HEK293T (cell line): ENCODE measurements at regions not wholly inside any gene's neighbourhood (a gene's known extent, or its start where the extent isn't known, plus 50 kb on each side); places are given as distances from the start of the nearest gene placed in this dataset.

Experiments used
- BHLHE40 ChIP-seq: fragments of 450-650 bp; IDR thresholded peaks from 2 replicates; pipeline ENCODE4 v1.6.1; 2016; ENCODE audit warnings: mild to moderate bottlenecking, moderate library complexity, borderline replicate concordance
- FOXK2 ChIP-seq: fragments of 450-650 bp; IDR thresholded peaks from 2 replicates; pipeline ENCODE4 v1.6.1; 2016; ENCODE audit warnings: mild to moderate bottlenecking
- FOXM1 ChIP-seq: fragments of 450-650 bp; IDR thresholded peaks from 2 replicates; pipeline ENCODE4 v1.6.1; 2017; ENCODE audit warnings: mild to moderate bottlenecking, borderline replicate concordance
- HDGF ChIP-seq: fragments of 450-650 bp; IDR thresholded peaks from 2 replicates; pipeline ENCODE4 v1.6.1; 2017; ENCODE audit warnings: antibody characterized with exemption, borderline replicate concordance
- L3MBTL2 ChIP-seq: fragments of 450-650 bp; conservative IDR thresholded peaks from 2 replicates; pipeline ENCODE4 v1.6.1; 2016; ENCODE audit warnings: mild to moderate bottlenecking
- NFRKB ChIP-seq: fragments of 450-650 bp; IDR thresholded peaks from 2 replicates; pipeline ENCODE4 v1.6.1; 2016; ENCODE audit warnings: mild to moderate bottlenecking, moderate library complexity
- SP1 ChIP-seq: fragments of 450-650 bp; IDR thresholded peaks from 2 replicates; pipeline ENCODE4 v1.6.1; 2017
- TARDBP ChIP-seq: fragments of 450-650 bp; IDR thresholded peaks from 2 replicates; pipeline ENCODE4 v1.6.1; 2016
- ZNF384 ChIP-seq: fragments of 450-650 bp; IDR thresholded peaks from 2 replicates; pipeline ENCODE4 v1.6.1; 2016

DNA sequence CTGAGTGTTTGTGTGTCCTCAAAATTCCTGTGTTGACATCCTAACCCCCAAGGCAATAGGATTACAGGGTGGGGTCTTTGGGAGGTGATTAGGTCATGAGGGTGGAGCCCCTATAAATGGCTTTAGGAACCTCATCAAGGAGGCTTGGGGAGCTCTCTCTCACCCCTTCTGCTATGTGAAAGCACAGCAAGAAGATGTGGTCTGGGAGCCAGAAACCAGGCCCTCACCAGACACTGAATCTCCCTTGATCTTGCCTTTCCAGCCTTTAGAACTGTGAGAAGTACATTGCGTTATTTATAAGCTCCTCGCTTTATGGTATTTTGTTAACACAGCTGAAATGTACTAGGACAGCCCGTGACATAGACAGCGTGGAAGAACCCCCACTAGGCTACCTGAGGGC is 712.0 kb upstream of the SGCG start:
- no peak for TF ChIP-seq L3MBTL2
- no peak for TF ChIP-seq BHLHE40
- no peak for TF ChIP-seq NFRKB
- TF ChIP-seq FOXK2 = no peak
- no peak for TF ChIP-seq TARDBP
- TF ChIP-seq SP1 = no peak
- TF ChIP-seq FOXM1 = no peak
- TF ChIP-seq HDGF = no peak
- TF ChIP-seq ZNF384 = no peak
